ENCODE measurements at regions not wholly inside any gene's neighbourhood (a gene's known extent, or its start where the extent isn't known, plus 50 kb on each side); places are given as distances from the start of the nearest gene placed in this dataset.

DNA sequence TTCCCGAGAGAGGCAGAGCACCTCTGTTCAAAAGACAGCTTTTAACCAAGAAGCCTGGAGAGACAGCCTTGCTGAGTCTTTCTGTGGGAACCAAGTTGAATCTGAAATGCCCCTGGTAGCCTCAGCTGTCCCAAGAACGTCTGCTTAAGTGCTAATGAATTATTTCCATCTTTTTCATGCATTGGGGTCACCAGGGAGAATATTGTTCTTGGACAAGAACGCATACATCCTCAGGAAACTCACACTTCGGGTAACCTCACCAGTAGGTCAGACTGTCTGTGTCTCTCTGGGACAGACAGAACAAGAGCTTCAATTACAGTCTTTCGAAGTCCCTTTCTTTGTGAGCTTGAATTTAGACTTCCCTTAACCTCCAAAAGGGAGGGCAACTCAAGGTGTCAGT, 134.6 kb upstream of the ADAMTS18 start:
- FAIRE-seq (peak; percentile 93), DNase-seq (ENCODE audit: low read depth, low spot score) (peak; percentile 85)
- ChIA-PET POLR2A (no interaction called here), CTCF (interaction anchor here (0.8 to 4.7 kb wide), 9 partner anchors 9 to 135 kb away, joined by 3 to 29 read pairs (median 7); partner anchors contain the start of gene ADAMTS18)
- dilution Hi-C loops (cut with MboI; ENCODE audit: extremely low pct_ligation_motif_present, low sequenced_read_pairs) (no loop called here), intact Hi-C loops (cut with micrococcal nuclease) (no loop called here)
- H3K4me3 ChIP-seq (replicated peaks in 1 of 3; ENCODE audit: insufficient read depth in 1 of 3, low read depth in 1 of 3, low read length in 3 of 3): no peak overlapping the region
- no peaks in the 10 kb centered on the region for H3K9me1 ChIP-seq (replicated peaks; ENCODE audit: control insufficient read depth, extremely low read depth, insufficient read depth, low read length)
- H3K27ac ChIP-seq (ENCODE audit: insufficient read depth, low read depth, low read length): peak overlapping the region; percentile 83
- peak overlapping the region; percentile 39 for H2AFZ ChIP-seq (ENCODE audit: low read depth, low read length)
- H4K20me1 ChIP-seq (replicated peaks; ENCODE audit: control insufficient read depth, extremely low read depth, insufficient read depth, low read length): no peaks in the 10 kb centered on the region
- H3K79me2 ChIP-seq (ENCODE audit: control insufficient read depth, insufficient read depth, low read length): no peaks in the 10 kb centered on the region
- H3K9me3 ChIP-seq (replicated peaks; ENCODE audit: control insufficient read depth, insufficient read depth, low read length): no peaks in the 10 kb centered on the region
- H3K4me2 ChIP-seq (ENCODE audit: insufficient read depth, low read length): peak overlapping the region; percentile 43
- BruUV-seq (replicated peaks): no TSS peak
- peak overlapping the region; percentile 66 for H3K9ac ChIP-seq (replicated peaks; ENCODE audit: extremely low read depth, insufficient read depth, low read length)
- H3K4me1 ChIP-seq (ENCODE audit: control insufficient read depth, extremely low read depth, insufficient read depth, low read length): peaks cover 49% of the 10 kb centered on the region
- no peaks in the 10 kb centered on the region for H3K27me3 ChIP-seq (ENCODE audit: control insufficient read depth in 2 of 2, insufficient read depth in 2 of 2, low read length in 2 of 2)
- peak; percentile 48 for TF ChIP-seq POLR2AphosphoS5 (IDR thresholded peaks at IDR 0.05; ENCODE audit: insufficient read depth, low read depth, low read length)
- TF ChIP-seq FOS (IDR thresholded peaks at IDR 0.05; ENCODE audit: borderline replicate concordance, insufficient read depth, low read length): no peak
- no peaks in the 10 kb centered on the region for H3K36me3 ChIP-seq (ENCODE audit: control insufficient read depth in 2 of 2, extremely low read depth in 1 of 2, insufficient read depth in 2 of 2, low read length in 2 of 2)

DNA sequence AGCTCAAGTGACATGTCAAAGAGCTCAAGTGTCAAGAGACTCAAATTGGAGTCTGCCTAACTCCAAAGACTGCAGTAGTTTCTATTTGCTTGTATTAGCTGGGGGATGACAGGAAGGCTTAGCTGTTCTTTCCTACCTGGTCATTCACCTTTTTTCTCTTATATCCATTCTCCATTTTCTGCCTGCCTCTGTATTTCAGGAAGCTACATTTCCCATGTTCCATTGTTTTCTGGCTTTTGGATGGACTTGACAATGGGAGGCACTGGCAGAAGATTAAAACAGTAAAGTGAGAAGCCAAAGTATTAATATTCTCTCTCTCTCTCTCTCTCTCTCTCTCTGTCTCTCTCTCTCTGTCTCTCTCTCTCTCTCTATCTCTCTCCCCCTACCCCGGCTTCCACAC, 135.7 kb upstream of the ADAMTS18 start:
- TF ChIP-seq MYC (IDR thresholded peaks at IDR 0.05; ENCODE audit: low read depth, low read length): no peak
- TF ChIP-seq FOS (IDR thresholded peaks at IDR 0.05; ENCODE audit: borderline replicate concordance, insufficient read depth, low read length): no peak
- TF ChIP-seq, protein P1, sequence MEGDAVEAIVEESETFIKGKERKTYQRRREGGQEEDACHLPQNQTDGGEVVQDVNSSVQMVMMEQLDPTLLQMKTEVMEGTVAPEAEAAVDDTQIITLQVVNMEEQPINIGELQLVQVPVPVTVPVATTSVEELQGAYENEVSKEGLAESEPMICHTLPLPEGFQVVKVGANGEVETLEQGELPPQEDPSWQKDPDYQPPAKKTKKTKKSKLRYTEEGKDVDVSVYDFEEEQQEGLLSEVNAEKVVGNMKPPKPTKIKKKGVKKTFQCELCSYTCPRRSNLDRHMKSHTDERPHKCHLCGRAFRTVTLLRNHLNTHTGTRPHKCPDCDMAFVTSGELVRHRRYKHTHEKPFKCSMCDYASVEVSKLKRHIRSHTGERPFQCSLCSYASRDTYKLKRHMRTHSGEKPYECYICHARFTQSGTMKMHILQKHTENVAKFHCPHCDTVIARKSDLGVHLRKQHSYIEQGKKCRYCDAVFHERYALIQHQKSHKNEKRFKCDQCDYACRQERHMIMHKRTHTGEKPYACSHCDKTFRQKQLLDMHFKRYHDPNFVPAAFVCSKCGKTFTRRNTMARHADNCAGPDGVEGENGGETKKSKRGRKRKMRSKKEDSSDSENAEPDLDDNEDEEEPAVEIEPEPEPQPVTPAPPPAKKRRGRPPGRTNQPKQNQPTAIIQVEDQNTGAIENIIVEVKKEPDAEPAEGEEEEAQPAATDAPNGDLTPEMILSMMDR (IDR thresholded peaks at IDR 0.05; ENCODE audit: extremely low read depth in 1 of 2, insufficient read depth in 1 of 2, low read depth in 1 of 2, low read length in 2 of 2): no peak
- TF ChIP-seq EZH2 (IDR thresholded peaks at IDR 0.05; ENCODE audit: borderline replicate concordance, low read depth, low read length, severe bottlenecking): no peak
- TF ChIP-seq, protein P2, sequence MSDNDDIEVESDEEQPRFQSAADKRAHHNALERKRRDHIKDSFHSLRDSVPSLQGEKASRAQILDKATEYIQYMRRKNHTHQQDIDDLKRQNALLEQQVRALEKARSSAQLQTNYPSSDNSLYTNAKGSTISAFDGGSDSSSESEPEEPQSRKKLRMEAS (IDR thresholded peaks at IDR 0.05; ENCODE audit: insufficient read depth, insufficient read length): no peak
- TF ChIP-seq POLR2A (IDR thresholded peaks at IDR 0.05; ENCODE audit: low read depth, low read length): no peak
- no peak for TF ChIP-seq GATA2 (IDR thresholded peaks at IDR 0.05; ENCODE audit: insufficient read depth, insufficient read length, low read depth, low read length)
- no peak for TF ChIP-seq POLR2AphosphoS5 (IDR thresholded peaks at IDR 0.05; ENCODE audit: insufficient read depth, low read depth, low read length)
- no peak for TF ChIP-seq JUN (IDR thresholded peaks at IDR 0.05; ENCODE audit: borderline replicate concordance, insufficient read depth, insufficient read length, low read depth)
- CTCF ChIA-PET: interaction anchor here (1.1 to 4.7 kb wide), 7 partner anchors 10 to 334 kb away, joined by 3 to 29 read pairs (median 8); no protein-coding TSS in a partner anchor
- no peaks in the 10 kb centered on the region for H3K27me3 ChIP-seq (ENCODE audit: control insufficient read depth in 2 of 2, insufficient read depth in 2 of 2, low read length in 2 of 2)
- intact Hi-C loops (cut with micrococcal nuclease): no loop called here
- no peaks in the 10 kb centered on the region for H3K79me2 ChIP-seq (ENCODE audit: control insufficient read depth, insufficient read depth, low read length)
- H3K27ac ChIP-seq (ENCODE audit: insufficient read depth, low read depth, low read length): no peak overlapping the region
- H3K9me1 ChIP-seq (replicated peaks; ENCODE audit: control insufficient read depth, extremely low read depth, insufficient read depth, low read length): no peaks in the 10 kb centered on the region
- no peaks in the 10 kb centered on the region for H4K20me1 ChIP-seq (replicated peaks; ENCODE audit: control insufficient read depth, extremely low read depth, insufficient read depth, low read length)
- POLR2A ChIA-PET: no interaction called here
- H3K36me3 ChIP-seq (ENCODE audit: control insufficient read depth in 2 of 2, extremely low read depth in 1 of 2, insufficient read depth in 2 of 2, low read length in 2 of 2): no peaks in the 10 kb centered on the region
- H2AFZ ChIP-seq (ENCODE audit: low read depth, low read length): no peak overlapping the region
- dilution Hi-C loops (cut with MboI; ENCODE audit: extremely low pct_ligation_motif_present, low sequenced_read_pairs): no loop called here
- FAIRE-seq (no peak), DNase-seq (ENCODE audit: low read depth, low spot score) (no peak)
- no TSS peak for BruUV-seq (replicated peaks)
- H3K4me1 ChIP-seq (ENCODE audit: control insufficient read depth, extremely low read depth, insufficient read depth, low read length): peaks cover 50% of the 10 kb centered on the region
- no peak overlapping the region for H3K4me2 ChIP-seq (ENCODE audit: insufficient read depth, low read length)
- H3K4me3 ChIP-seq (replicated peaks in 1 of 3; ENCODE audit: insufficient read depth in 1 of 3, low read depth in 1 of 3, low read length in 3 of 3): no peak overlapping the region
- H3K9me3 ChIP-seq (replicated peaks; ENCODE audit: control insufficient read depth, insufficient read depth, low read length): no peaks in the 10 kb centered on the region
- no peak overlapping the region for H3K9ac ChIP-seq (replicated peaks; ENCODE audit: extremely low read depth, insufficient read depth, low read length)

All from endothelial cell of umbilical vein (primary cell).